Ishikawa (cell line): ENCODE measurements at regions not wholly inside any gene's neighbourhood (a gene's known extent, or its start where the extent isn't known, plus 50 kb on each side); places are given as distances from the start of the nearest gene placed in this dataset.

Source experiments
- CEBPB ChIP-seq: IDR thresholded peaks from 2 replicates; pipeline ENCODE4 v1.6.1; 2012
- CREB1 ChIP-seq: IDR thresholded peaks from 2 replicates; pipeline ENCODE4 v1.6.1; 2012; ENCODE audit warnings: low read depth
- EGR1 ChIP-seq: IDR thresholded peaks from 2 replicates; pipeline ENCODE4 v1.6.1; 2012
- EP300 ChIP-seq: IDR thresholded peaks from 2 replicates; pipeline ENCODE4 v1.6.1; 2012; ENCODE audit warnings: borderline replicate concordance
- FOXM1 ChIP-seq: IDR thresholded peaks from 2 replicates; pipeline ENCODE4 v1.6.1; 2012; ENCODE audit warnings: low read depth, borderline replicate concordance
- NFIC ChIP-seq: IDR thresholded peaks from 2 replicates; pipeline ENCODE4 v1.6.1; 2012
- RAD21 ChIP-seq: IDR thresholded peaks from 2 replicates; pipeline ENCODE4 v1.6.1; 2012; ENCODE audit warnings: low read depth
- TAF1 ChIP-seq: IDR thresholded peaks from 2 replicates; pipeline ENCODE4 v1.6.1; 2012; ENCODE audit warnings: low read depth, mild to moderate bottlenecking
- TCF12 ChIP-seq: IDR thresholded peaks from 2 replicates; pipeline ENCODE4 v1.6.1; 2012; ENCODE audit warnings: low read depth
- TEAD4 ChIP-seq: IDR thresholded peaks from 2 replicates; pipeline ENCODE4 v1.6.1; 2012
- USF1 ChIP-seq: IDR thresholded peaks from 2 replicates; pipeline ENCODE4 v1.6.1; 2012
- YY1 ChIP-seq: IDR thresholded peaks from 2 replicates; pipeline ENCODE4 v1.6.1; 2012; ENCODE audit warnings: low read depth
- ZBTB7A ChIP-seq: IDR thresholded peaks from 2 replicates; pipeline ENCODE4 v1.6.1; 2012; ENCODE audit warnings: low read depth
- TF ChIP-seq, protein P1 (sequence below): IDR thresholded peaks from 2 replicates; pipeline ENCODE4 v1.6.1; 2012; ENCODE audit warnings: low read depth, mild to moderate bottlenecking
- TF ChIP-seq, protein P2 (sequence below): IDR thresholded peaks from 2 replicates; pipeline ENCODE4 v1.6.1; 2012

GRCh38 chr12:92244036-92244435 lies 98.4 kb upstream of the BTG1 start:
- TF ChIP-seq EP300 (no peak), USF1 (no peak), CEBPB (no peak), EGR1 (no peak), CREB1 (no peak), TCF12 (no peak), RAD21 (no peak), ZBTB7A (no peak), FOXM1 (no peak), YY1 (no peak), TEAD4 (no peak), TAF1 (no peak), NFIC (no peak)
- TF ChIP-seq, protein P1, sequence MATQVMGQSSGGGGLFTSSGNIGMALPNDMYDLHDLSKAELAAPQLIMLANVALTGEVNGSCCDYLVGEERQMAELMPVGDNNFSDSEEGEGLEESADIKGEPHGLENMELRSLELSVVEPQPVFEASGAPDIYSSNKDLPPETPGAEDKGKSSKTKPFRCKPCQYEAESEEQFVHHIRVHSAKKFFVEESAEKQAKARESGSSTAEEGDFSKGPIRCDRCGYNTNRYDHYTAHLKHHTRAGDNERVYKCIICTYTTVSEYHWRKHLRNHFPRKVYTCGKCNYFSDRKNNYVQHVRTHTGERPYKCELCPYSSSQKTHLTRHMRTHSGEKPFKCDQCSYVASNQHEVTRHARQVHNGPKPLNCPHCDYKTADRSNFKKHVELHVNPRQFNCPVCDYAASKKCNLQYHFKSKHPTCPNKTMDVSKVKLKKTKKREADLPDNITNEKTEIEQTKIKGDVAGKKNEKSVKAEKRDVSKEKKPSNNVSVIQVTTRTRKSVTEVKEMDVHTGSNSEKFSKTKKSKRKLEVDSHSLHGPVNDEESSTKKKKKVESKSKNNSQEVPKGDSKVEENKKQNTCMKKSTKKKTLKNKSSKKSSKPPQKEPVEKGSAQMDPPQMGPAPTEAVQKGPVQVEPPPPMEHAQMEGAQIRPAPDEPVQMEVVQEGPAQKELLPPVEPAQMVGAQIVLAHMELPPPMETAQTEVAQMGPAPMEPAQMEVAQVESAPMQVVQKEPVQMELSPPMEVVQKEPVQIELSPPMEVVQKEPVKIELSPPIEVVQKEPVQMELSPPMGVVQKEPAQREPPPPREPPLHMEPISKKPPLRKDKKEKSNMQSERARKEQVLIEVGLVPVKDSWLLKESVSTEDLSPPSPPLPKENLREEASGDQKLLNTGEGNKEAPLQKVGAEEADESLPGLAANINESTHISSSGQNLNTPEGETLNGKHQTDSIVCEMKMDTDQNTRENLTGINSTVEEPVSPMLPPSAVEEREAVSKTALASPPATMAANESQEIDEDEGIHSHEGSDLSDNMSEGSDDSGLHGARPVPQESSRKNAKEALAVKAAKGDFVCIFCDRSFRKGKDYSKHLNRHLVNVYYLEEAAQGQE: no peak
- TF ChIP-seq, protein P2, sequence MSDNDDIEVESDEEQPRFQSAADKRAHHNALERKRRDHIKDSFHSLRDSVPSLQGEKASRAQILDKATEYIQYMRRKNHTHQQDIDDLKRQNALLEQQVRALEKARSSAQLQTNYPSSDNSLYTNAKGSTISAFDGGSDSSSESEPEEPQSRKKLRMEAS: no peak

- TF ChIP-seq RAD21 (no peak), NFIC (no peak), CEBPB (no peak), FOXM1 (no peak), USF1 (no peak), EP300 (no peak), ZBTB7A (no peak), TCF12 (no peak), EGR1 (no peak), CREB1 (no peak), TEAD4 (no peak), YY1 (no peak), TAF1 (no peak)
- TF ChIP-seq, protein P2: no peak
- TF ChIP-seq, protein P1: no peak
Measured at GRCh38 chr12:92242907-92243306, 97.3 kb upstream of the BTG1 start.

DNA sequence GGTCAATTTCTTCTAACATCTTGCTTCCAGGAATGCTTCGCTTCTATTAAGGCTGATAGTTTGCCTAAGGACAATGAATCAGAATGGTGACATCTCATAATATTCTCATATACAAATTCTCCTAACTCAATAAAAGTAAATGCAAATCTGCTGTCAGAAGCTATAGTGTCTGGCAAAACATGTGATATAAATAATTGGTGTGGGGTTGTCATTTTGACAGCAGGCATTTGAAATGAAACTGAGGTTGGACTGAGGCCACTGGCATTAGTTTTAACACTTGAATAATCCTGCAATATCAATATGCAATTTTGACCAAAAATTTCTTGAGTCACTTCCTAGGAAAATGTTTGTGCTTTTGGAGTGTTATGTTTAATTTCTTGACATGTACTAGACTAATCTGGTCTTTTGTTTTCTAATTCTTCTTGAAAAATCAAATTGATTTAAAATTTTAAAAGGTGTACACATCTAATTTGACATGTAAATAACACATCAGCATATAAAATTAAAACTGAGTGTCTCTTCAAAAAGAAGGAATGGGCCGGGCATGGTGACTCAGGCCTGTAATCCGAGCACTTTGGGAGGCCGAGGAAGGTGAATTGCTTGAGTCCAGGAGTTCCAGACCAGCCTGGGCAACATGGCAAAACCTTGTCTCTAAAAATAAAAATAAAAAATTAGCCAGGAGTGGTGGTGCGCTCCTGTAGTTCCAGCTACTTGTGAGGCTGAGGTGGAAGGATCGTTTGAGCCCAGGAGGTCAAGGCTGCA lies 92.3 kb upstream of the BTG1 start:
- TF ChIP-seq TAF1 (no peak), TCF12 (no peak), FOXM1 (no peak), NFIC (no peak), CREB1 (no peak), EP300 (no peak), CEBPB (no peak)
- TF ChIP-seq, protein P1: no peak

GRCh38 chr12:92237262-92237661 lies 91.6 kb upstream of the BTG1 start:
- TF ChIP-seq TEAD4: no peak
- TF ChIP-seq TCF12: no peak
- TF ChIP-seq CREB1: no peak
- no peak for TF ChIP-seq RAD21
- TF ChIP-seq, protein P1: no peak
- TF ChIP-seq CEBPB: no peak
- no peak for TF ChIP-seq TAF1
- no peak for TF ChIP-seq YY1
- TF ChIP-seq, protein P2: no peak
- TF ChIP-seq FOXM1: no peak
- TF ChIP-seq EGR1: no peak
- no peak for TF ChIP-seq EP300
- TF ChIP-seq ZBTB7A: no peak
- TF ChIP-seq NFIC: no peak
- TF ChIP-seq USF1: no peak
